Astrocyte (in vitro differentiated cells and primary cell): ENCODE measurements at regions not wholly inside any gene's neighbourhood (a gene's known extent, or its start where the extent isn't known, plus 50 kb on each side); places are given as distances from the start of the nearest gene placed in this dataset.

Experiments
- EZH2 ChIP-seq: IDR thresholded peaks from 2 replicates; pipeline ENCODE4 v1.6.1; 2012; ENCODE audit warnings: mild to moderate bottlenecking, low read length, inconsistent platforms; ENCODE audit not compliant: insufficient read depth
- TF ChIP-seq, protein P1 (sequence below): IDR thresholded peaks from 2 replicates; pipeline ENCODE4 v1.5.1; 2011; ENCODE audit warnings: low read depth, mild to moderate bottlenecking, inconsistent platforms, low read length, moderate library complexity; ENCODE audit not compliant: insufficient read depth

DNA sequence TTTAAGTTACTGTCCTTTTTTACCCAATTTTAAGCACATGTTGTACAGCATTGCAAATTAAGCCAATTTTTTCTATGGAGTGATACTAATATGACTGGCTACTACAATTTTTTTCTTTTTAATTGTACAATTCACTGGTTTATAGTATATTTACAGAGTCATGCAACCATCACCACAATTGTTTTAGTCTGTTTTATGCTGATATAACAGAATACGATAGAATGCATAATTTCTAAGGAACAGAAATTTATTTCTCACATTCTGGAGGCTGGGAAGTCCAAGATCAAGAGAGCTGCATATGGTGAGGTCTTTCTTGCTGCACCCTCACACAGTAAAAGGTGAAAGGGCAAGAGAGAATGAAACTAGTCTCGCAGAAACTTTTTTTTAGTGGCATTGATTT, 125.3 kb downstream of the GLUD2 start:
- TF ChIP-seq, protein P1, sequence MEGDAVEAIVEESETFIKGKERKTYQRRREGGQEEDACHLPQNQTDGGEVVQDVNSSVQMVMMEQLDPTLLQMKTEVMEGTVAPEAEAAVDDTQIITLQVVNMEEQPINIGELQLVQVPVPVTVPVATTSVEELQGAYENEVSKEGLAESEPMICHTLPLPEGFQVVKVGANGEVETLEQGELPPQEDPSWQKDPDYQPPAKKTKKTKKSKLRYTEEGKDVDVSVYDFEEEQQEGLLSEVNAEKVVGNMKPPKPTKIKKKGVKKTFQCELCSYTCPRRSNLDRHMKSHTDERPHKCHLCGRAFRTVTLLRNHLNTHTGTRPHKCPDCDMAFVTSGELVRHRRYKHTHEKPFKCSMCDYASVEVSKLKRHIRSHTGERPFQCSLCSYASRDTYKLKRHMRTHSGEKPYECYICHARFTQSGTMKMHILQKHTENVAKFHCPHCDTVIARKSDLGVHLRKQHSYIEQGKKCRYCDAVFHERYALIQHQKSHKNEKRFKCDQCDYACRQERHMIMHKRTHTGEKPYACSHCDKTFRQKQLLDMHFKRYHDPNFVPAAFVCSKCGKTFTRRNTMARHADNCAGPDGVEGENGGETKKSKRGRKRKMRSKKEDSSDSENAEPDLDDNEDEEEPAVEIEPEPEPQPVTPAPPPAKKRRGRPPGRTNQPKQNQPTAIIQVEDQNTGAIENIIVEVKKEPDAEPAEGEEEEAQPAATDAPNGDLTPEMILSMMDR = no peak
- no peak for TF ChIP-seq EZH2
